ENCODE measurements at regions not wholly inside any gene's neighbourhood (a gene's known extent, or its start where the extent isn't known, plus 50 kb on each side); places are given as distances from the start of the nearest gene placed in this dataset.

- no peak for DNase-seq
Measured at GRCh38 chr10:7477538-7478334, 66.9 kb upstream of the SFMBT2 start.

- no peak for DNase-seq
Measured at GRCh38 chr10:7475939-7476338, 65.1 kb upstream of the SFMBT2 start.

- DNase-seq: peak; percentile 3
Measured at GRCh38 chr10:7475046-7475911, 64.4 kb upstream of the SFMBT2 start.

DNA sequence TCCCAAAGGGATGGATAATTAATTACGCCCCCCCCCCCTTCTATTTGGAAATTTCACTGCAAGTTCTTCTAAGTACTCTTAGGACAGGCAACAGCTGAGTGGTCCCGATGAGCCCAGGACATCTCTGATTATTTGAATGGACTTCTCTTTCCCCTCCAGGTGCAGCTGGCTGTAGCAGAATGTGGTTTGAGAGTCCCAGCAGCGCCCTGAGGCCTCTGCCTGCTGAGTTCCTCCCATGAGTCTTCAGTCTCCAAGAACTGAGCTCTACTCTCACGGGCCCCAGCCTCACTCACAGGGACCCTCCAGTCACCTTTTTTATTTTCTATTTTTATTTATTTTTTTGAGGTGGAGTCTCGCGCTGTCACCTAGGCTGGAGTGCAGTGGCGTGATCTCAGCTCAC is 63.6 kb upstream of the SFMBT2 start:
- no peak for DNase-seq

DNA sequence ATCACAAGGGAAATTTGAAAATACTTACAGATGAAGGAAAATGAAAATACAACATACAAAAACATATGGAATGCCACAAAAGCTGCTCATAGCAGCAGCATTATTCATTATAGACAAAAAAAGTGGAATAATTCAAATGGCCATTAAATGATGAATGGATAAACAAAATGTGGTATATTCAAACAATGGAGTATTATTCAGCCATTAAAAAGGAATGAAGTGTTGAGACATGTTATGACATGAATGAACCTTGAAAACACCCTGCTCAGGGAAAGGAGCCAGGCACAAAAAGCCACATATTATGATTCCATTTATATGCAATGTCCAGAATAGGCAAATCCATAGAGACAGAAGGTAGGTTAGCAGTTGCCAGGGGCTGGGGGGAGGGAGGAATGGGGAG is 62.6 kb upstream of the SFMBT2 start:
- DNase-seq: no peak

GRCh38 chr10:7471720-7472367 is 61.0 kb upstream of the SFMBT2 start:
- no peak for DNase-seq

DNA sequence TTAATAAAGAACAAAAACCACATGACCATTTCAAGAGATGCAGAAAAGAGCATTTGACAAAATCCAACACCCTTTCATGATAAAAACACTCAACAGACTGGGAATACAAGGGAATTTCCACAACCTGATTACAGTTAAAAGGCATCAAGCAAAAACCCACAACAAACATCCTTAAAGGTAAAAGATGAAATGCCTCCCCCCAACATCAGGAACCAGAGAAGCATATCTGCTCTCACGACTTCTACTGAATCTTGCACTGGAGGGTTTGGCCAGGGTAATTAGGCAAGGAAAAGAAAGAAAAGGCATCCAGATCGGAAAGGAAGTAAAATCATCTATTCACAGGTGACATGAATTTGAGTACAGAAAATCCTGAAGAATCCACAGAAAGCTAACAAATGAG is 59.5 kb upstream of the SFMBT2 start:
- no peak for DNase-seq

DNA sequence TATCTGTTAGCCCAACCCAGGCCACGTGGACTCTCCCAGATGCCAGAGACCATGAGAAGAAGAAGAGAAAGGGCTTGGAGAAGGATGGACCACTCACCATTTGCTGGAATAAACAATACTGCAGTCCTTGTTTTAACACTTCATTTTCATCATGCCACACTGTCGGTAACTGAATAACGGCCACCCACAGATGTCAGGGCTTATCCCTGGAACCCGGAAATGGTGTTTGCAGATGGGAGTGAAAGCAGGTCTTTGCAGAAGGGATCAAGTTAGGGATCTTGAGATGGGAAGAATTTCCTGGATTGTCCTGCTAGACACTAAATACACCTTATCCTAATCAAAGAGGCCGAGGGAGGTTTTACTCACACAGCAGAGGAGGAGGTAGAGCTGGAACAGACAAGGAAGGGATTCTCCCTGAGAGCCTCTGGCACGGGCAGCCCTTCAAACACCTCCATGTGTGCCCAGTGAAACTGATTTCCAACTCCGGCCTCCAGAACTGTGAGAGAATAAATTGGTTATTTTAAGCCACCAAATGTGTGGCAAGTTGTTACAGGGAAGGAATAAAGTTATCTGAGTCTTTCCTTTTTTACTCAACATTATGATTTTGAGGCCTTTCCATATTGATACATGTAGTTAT is 56.3 kb upstream of the SFMBT2 start:
- no peak for DNase-seq

DNA sequence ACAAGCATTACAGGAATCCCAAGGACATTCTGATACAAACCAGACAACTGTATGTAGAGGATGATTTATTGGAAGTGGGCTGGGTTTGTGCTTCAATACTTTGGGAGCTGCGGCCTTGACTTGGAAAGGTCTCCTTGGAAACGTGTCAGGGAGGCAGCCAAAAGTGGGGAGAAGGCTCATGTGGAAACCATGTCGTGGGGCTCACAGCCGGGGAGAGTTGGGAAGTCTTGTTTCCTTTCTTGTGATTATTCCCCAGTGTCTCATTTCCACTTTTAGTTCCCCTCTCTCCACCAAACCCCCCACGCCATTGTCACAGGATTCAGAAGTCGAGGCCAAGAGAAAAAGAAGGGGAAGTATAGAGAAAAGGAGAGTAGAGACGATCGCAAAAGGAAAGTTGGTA is 53.9 kb upstream of the SFMBT2 start:
- no peak for DNase-seq
